NCI-H774 (cell line): ENCODE measurements at regions not wholly inside any gene's neighbourhood (a gene's known extent, or its start where the extent isn't known, plus 50 kb on each side); places are given as distances from the start of the nearest gene placed in this dataset.

Experiments
- DNase-seq: peaks from one replicate; lab custom pipeline; 2025; lab: John Stamatoyannopoulos, UW

DNA sequence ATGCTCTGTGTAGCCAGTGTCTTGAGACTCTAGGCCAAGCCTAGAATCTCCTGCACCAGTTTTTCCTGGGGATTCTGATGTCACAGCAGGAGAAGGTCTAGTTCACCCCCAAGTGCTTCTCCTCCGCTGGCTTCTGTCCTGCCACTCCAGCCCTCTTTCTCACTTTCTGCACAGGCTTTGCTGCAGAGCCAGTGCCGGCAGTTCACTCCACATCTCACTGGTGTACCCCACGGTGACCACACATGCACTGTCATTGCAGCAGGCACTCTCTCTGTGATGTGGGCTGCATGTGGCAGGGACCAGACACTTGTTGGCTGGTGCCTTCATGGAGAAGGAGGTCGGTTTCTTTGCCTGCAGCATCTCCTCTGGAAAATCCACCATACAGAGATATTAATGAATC, 643.8 kb upstream of the GALNTL6 start:
- no peak for DNase-seq

DNA sequence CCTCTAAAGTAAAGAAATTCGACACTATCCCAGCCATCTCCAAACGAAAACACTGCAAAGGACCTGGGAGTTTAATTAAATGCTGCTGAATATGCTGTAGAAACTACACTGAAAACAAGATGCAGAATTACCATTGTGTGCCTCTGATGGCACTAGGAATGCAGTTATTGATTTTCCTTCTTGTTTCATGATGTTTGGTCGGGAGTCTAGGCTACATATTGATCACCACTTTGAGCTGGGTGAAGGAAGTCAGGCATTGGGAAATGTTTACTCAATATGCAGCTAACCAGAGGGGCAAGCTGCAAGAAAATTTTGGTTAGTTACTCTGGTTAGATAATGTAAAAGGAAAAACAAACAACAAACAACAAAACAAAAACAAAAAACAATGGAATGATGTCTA, 650.7 kb upstream of the GALNTL6 start:
- DNase-seq, result no peak

DNA sequence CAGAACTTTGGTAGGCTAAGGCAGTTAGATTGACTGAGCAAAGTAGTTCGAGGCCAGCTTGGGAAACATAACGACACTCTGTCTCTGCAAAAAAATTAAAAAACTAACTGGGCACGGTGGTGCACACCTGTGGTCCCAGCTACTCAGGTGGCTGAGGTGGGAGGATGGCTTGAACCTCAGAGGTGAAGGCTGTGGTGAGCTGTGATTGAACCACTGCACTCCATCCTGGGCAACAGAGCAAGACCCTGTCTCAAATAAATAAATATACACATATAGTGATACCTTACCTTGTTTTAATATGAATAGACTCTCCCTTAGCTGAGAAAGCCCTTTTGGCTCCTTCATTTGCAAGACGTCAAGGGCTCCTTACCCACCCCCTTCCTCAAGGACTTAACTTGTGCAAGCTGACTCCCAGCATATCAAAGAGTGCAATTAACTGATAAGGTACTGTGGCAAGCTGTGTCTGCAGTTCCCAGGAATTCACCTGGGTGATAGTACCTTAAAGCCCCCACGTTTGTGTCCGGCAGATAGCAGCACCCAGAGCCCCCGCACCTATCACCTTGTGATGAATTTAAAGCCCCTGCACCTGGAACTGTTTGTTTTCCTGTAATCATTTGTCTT, 655.6 kb upstream of the GALNTL6 start:
- DNase-seq, result no peak

DNA sequence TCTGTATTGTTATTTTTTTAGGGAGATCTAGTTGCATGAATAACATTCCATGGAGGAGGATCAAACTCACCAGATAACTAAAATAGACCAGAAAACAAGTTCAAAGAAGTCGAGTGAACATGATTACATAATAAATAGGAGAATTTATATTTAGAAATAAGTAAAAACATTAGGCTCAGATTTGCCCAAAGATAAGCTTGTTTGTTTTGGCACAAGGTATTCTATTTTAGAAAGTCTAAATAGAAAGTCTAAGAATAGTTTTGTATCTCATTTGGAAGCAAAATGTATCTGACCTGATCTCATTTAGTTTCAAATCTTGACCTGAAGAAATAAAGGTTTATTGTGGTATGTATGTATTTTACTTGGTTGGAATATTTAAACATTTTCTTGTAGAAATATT, 670.6 kb upstream of the GALNTL6 start:
- no peak for DNase-seq

DNA sequence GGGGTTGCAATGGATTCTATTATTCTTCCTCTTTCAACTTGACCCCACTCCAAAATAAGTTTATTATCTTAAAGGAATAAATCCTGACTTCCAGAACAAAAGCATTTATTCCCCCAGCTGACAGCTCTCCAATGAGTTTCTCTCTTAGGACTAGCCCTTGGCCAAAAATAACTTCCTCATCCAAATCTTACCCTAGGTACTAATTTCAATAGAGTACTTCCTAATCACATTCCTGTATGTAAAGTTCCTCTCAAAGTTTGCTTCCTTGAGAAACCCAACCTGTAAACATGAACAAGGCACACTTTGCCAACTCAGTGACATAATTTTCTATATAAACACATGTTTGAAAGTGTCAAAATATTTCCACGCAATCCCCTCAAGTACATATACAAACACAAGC, 671.2 kb upstream of the GALNTL6 start:
- DNase-seq, result no peak

DNA sequence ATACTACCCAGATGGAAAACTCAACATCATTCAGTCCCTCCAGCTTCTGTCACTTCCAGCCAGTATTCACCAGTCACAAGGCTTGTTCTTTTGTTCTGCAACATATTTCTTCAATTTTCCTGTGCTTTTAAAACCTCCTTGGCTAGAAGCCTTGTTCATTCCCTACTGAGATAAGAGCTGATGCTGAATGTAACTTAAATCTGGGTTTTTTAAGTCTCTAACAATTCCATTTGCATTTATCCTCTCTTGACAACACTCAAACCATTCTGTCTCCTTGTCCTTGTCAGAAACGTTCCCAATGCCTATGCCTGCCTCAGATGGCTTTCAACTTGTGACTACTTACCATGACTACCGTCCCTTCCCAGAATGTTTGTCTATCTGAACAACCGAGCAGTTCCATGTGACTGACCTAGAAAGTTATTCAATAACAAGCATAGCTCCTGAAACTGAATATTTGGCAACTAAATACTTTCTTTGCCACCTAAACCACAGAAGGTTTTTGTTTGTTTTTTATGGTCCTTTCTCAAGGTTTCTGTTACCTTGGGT, 682.9 kb upstream of the GALNTL6 start:
- DNase-seq, result no peak

DNA sequence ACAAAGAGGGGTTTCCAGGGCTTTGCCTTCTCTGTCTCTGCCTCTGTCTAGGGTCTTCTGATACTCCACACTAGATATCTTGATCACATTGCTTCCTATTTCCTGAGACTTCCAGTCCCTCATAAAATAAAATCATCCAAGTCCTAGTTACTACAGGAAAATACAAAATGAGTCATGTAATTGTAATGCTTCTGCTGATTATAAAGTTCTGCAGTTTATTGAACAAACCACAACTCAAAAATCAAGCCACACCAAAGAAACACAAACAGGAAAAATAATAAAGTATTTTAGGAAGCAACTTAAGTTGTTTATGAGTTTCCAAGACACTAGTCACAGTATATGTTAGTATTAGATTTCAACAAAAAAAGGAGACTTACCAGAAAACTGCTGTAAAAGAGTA, 695.1 kb upstream of the GALNTL6 start:
- no peak for DNase-seq

DNA sequence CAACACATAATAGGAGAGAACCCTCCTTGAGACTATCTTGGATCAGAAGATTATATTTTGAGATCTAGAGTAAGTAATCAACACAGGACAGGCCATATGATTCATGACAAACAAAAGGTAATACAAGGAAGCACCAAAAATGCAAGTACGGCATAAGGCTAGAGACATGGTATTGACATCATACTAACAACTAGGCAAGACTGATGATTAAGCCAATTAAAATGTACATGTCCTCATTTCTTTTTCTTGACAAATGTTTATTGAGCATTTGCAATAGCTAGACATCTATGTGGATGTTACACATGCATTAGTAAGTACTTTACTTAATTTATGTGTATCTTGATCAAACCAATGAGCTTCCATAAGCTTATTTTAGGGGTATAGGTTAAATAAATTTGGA, 695.7 kb upstream of the GALNTL6 start:
- DNase-seq, result no peak

DNA sequence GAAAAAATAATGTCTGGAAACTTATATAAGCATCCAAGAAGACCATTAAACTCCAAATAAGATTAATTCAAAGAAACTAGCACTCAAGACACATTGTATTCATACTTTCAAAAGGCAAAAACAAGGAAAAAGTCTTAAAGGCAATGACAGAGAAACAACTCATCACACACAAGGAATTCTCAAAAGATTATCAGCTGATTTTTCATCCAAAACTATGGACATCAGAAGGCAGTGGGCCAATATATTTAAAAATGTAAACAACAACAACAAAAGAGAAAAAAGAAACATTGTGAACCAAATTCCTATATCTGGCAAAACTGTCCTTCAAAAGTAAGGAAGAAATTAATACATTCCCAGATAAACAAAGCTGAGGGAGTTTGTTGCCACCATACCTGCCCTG, 711.4 kb upstream of the GALNTL6 start:
- no peak for DNase-seq

DNA sequence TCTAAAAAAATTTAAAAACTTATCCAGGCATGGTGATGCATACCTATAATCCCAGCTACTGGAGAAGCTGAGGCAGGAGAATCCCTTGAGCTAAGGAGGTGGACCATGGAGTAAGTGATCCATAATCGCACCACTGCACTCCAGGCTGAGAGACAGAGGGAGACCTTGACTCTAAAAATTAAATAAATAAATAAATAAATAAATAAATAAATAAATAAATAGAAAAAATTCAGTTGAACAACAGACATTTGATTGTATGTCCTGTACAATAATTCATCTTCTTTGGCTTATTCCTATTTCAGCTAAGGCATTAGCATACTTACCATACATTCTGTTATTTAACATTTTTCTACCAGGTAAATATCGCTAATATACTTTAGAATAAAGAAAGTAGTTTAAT, 726.1 kb upstream of the GALNTL6 start:
- DNase-seq, result no peak

DNA sequence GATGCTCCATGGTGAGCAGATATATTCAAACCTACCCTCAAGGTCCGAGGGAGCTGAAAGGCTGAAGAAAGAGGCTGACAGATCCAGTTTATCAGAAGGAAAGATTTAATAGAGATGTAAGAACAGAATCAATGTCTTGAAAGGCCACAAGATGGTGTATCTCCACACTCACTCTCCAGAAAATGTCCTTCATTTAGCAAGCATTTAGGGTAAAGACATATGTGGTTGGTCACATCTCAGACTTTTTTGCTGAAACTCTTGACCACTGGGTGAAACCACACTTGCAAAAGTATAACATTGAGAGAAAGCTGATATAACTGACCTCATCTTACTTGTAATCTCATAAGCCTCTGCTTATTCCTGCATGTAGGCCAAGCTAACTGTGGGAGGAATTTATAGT, 745.8 kb upstream of the GALNTL6 start:
- DNase-seq, result no peak

DNA sequence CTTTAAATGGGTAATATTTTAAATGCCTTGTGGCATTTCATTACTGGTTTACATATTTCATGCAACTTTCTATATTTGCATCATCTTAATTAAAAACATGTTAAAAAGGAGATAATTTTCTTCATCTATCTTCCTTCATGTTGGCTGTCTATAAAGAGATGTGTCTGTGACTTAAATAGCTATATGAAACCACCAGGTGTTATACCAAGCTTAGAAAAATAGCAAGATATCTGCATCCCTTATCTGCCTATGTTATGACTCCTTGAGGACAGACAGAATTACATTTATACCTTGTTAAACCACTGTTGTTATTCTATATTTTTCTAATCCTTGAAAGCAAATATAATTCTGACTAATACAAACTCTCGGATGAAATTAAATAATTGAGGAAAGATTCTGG, 763.8 kb upstream of the GALNTL6 start:
- DNase-seq, result no peak

DNA sequence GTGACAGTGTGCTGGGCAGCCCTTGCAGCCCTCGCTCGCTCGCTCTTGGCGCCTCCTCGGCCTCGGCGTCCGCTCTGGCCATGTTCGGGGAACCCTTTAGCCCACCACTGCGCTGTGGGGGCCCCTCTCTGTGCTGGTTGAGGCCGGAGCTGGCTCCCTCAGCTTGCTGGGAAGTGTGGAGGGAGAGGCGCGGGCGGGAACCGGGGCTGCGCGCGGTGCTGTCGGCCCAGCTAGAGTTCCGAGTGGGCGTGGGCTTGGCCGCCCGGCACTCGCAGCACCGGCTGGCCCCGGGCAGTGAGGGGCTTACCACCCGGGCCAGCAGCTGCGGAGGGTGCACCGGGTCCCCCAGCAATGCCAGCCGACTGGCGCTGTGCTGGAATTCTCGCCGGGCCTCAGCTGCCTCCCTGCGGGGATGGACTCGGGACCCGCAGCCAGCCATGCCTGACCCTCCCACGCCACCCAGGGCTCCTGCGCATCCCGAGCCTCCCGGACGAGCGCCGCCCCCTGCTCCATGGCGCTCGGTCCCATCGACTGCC, 770.1 kb upstream of the GALNTL6 start:
- no peak for DNase-seq

DNA sequence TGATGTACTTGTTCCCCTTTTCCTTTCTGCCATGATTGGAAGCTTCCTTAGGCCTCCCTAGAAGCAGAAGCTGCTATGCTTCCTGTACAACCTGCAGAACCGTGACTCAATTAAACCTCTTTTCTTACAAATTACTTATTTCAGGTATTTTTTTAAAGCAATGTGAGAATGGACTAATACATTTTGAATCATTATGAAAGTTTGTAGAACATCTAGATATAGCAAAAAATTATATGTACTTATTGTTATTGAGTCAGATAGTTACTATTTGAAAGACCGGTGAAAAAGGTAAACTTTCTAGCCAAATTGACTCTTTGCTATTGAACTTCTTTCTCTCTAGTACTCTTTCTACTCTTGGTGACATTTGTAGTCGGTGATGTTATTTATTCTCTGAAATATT, 777.3 kb upstream of the GALNTL6 start:
- no peak for DNase-seq

DNA sequence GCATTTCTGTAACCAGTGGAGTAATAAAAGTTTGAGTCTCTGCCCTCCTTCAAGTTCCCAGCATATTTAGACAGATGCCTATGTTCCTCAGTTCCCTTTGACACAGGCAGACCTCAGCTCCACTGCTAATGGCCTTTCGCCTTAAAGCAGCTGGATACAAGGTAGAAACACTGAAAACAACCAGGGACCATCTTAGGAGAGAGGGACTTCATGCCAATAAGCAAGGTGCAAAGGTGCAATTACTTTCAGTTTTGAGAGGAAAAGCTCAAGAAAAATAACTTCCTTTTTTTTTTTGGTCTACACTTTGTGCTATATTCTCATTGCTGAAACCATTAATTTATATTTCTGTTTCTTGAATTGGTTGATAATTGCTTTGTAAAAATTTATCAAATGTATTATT, 781.9 kb upstream of the GALNTL6 start:
- no peak for DNase-seq

DNA sequence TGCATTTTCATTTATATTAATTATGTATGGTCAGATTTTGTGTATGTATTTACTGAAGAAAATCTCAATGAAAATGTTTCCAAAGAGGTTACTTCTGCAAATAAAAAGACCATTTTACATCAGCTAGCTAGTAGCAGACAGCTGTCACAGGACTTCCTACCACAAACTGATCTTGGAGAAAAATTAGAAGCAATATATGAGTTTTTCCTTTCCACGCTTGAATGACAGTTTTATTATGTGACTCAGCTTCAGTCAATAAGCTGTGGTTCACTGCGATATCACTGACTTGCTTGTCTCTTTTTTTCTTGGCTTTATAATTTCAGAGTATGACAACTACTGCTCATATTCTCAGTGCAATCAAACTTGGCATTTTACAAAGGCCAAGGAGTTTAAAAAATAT, 787.4 kb upstream of the GALNTL6 start:
- DNase-seq, result no peak

DNA sequence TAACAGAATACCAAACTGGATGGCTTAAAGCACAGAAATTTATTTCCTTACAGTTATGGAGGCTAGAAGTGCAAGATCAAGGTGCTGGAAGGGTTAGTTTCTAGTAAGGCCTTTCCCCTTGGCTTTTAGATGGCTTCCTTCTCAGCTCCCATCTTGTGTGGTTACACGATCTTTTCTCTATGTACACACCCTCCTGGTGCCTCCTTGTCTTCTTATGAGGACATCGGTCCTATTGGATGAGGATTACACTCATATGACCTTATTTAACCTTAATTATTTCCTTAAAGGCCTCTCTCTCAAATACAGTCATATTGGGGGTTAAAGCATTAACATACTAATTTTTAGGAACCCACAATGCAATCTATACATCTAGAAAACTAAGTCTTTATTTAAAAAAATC, 787.9 kb upstream of the GALNTL6 start:
- DNase-seq, result no peak

DNA sequence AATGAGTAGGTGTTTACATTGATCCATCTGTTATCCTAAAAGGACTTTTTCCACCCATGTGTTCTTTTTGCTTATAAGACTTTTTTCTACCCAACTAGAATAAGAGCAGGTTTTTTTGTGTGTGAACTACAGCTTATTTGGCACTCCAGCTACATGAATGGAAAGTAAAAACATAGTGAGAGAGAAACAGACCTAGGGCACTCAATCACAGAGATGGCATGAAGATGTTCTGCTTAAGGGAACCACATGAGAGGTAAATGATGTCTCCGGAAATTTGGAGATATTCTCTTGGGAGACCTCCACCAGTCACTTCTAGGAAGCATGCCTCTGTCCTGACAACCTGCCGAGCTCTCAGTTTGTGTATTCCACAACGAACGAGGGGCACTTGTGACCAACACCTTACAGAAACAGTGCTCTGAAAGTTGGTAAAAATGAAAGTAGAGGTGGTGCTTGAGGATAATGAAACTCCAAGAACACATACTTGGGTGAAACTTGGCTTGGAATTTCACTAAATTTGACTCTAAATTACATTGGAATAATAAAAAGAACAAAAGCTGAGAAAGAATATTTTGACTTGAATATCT, 788.4 kb upstream of the GALNTL6 start:
- no peak for DNase-seq

DNA sequence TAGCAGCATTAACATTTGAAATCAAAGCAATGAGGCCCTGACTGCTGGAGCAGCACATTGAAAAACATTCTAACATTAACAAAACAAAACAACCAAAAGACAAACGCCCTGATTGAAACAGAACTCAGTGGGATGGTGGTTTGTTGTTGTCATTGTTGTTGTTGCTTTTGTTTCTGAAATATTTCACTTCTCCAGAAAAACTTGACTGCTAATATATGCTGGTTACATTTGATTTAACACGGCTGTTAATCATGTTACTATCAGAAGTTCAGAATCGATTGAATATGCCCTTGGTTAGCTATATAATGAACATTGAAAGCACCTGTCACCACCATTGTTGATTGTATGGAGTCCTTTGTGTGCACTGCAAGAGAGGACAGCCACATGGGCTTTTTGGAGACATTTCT, 790.4 kb upstream of the GALNTL6 start:
- no peak for DNase-seq

DNA sequence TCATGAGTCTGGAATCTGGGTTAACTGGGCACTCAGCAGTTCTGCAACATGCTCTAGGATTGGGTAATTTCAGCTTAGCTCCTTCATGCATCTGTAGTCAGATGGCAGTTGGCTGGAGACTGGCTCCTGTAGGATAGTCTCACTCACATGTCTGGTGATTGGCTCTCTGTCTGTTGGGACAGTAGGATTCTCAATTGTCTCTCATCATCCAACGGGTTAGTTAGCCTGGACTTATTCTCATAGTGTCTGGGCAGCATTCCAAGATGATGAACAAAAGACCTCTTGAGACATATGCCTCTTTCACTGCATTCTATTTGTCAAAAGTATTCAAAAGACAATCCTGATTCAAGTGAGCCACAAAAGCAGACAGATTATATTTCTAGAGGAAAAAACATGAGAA, 795.6 kb upstream of the GALNTL6 start:
- DNase-seq, result no peak

DNA sequence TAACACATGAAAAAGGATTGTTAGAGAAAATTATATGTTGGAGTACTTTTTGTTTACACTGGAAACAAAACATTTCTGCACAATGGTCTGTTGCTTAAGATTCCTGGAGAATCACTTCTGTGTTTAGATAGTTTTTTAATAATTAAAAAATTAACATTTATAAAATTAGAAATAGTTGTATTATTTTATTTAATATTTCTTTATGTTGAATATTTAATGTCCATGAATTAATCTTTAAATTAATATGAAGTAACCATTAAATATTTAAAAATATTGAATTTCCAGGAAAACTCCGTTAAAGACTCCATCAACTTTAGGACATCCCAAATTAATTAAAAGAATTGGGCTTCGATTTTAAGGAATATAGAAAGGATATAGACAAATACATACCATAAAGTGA, 797.1 kb upstream of the GALNTL6 start:
- no peak for DNase-seq

DNA sequence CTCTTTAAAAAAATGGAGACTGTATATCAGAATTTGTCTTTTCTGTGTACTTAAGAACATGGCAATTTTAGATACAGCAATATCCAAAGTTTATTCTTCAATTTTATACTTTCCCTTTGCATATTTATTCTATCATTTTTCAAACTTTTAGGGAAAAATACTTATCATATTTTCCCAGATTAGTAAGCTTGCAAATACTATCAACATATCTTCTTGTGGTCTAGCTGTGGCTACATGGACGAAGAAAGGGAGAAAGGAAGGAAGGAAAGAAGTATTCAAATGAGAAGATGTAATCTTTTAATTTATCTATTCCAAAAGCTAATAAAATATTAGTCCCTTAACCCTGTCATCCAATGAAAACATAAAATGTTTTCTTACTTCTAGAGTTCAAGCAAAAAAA, 797.8 kb upstream of the GALNTL6 start:
- no peak for DNase-seq

DNA sequence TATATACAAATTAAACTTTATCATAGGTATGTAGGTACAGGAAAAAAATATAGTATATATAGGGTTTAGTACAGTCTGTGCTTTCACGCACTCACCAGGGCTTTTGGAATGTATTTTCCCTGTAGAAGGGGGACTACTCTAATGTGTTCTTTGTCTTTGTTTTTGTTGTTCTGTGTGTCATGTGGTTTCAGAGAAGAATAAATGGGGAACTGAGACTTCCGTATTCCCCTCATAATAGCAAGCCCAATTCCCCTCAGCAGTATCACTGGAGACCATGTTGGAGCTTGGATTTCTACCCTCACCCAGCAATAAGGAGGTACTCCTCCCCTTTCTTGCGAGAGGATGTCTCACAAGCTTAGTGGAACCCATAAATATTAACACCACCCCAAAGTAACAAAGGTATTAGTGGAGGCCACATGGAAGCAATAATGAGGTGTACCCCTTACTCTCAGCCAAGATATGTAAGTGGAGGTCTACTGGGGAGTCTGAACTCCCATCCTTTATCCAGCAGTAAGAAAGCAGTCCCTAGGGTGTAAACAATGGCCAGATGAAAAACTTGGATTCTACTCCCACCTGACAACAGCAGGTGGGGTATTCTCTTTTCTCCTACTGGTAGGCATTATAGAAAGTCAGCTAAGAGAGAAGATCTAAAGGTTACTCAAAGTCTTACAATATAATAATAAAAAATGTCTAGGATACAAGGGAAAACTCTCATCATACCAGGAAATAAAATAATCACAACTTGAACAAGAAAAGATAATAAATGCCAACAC, 805.4 kb upstream of the GALNTL6 start:
- DNase-seq, result no peak
